ENCODE measurements at regions not wholly inside any gene's neighbourhood (a gene's known extent, or its start where the extent isn't known, plus 50 kb on each side); places are given as distances from the start of the nearest gene placed in this dataset.

DNA sequence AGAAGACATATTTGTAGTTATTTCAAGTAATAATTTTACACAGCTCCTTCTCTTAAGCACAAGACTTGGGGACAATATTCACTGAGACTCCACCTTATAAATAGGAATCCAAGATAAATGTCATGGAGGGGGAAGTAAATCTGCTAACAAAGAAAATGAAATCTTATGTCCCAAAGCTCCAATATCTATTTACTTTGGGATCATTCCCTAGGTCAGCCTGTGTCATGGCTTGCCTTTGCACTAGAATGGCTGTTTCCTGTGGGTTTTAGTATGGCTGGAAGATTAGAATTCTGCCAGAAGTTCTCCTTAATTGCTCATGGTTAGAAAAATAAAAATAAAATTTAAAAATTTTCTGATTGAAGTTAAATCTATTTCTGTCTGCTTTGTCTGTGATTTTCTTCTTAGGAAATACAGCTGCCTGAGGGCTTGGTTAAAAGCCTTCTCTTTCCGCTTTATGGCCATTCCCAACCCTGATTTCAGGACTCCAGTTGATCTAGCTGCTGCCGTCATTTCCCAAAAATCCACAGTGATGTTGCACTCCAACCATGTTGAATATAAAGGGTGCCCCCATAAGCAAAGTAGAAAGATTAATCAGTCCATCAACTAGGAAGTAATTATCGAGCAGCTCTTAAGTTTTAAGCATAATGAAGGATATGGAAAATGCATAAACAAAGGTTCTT, 326.4 kb upstream of the LYPLAL1 start:
- H3K4me1 ChIP-seq = peaks cover 0 to 10% (median 0%) of the 10 kb centered on the region in 10 experiments; a peak in 6 of 20 replicates
- H3K27me3 ChIP-seq = no peaks in the 10 kb centered on the region
- H3K36me3 ChIP-seq = no peaks in the 10 kb centered on the region
- H3K4me2 ChIP-seq = no peak overlapping the region
- H3K9ac ChIP-seq = no peak overlapping the region
- no peak for TF ChIP-seq Cebpa-rat (IDR thresholded peaks at IDR 0.05)
- H3K9me3 ChIP-seq (replicated peaks in 1 of 11) = peaks cover 0 to 7% (median 0%) of the 10 kb centered on the region in 11 experiments; a peak in 9 of 22 replicates
- no peak overlapping the region for H3K4me3 ChIP-seq
- no peaks in the 10 kb centered on the region for H4K20me1 ChIP-seq
- no peak overlapping the region for H3K27ac ChIP-seq

DNA sequence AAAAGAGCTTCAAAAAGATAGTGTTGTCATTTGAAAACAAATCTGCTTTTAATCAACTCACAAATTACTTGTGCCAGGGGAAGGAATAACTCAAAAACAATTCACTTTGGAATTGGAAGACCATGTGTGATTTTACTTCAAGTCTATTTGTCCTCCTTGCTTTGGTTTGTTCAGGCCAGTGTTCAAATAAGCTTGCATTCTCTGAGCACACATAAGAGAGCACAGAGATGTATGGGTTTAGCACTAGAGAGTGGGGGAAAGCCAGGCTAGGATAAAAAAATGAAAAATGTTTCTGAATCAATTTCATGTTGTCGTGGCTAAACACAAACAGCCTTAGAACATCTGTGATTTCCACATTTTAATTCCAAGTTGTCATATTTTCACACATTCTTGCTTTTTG, 325.7 kb upstream of the LYPLAL1 start:
- no peak overlapping the region for H3K4me3 ChIP-seq
- H3K4me2 ChIP-seq = no peak overlapping the region
- no peaks in the 10 kb centered on the region for H3K9me3 ChIP-seq (replicated peaks in 1 of 11)
- TF ChIP-seq Cebpa-rat (IDR thresholded peaks at IDR 0.05) = no peak
- no peak overlapping the region for H3K9ac ChIP-seq
- H3K36me3 ChIP-seq = no peaks in the 10 kb centered on the region
- no peaks in the 10 kb centered on the region for H3K27me3 ChIP-seq
- H3K4me1 ChIP-seq = peaks cover 0 to 10% (median 0%) of the 10 kb centered on the region in 10 experiments; a peak in 6 of 20 replicates
- H3K27ac ChIP-seq = no peak overlapping the region
- no peaks in the 10 kb centered on the region for H4K20me1 ChIP-seq

DNA sequence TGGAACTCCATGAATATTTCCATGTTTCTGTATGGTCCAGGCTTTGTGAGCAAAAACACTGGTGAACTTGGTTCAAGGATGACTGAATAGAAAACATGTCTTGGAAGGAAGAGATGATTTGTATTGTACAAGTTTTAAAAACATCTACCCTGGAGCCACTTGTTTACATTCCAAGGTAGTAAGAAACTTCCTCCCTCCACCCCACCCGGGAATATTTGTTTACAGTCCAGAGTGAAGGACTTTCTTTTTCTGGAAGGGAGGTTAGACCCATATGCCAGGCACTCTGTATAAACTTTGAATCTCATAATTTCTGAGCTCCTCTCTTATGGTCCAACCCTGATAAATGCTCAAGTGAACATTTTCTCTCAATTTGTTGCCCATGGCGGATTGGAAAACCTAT, 323.3 kb upstream of the LYPLAL1 start:
- Histone ChIP-seq H3K27me3 (no peaks in the 10 kb centered on the region), H3K9me3 (replicated peaks in 1 of 11) (no peaks in the 10 kb centered on the region), H3K36me3 (no peaks in the 10 kb centered on the region), H3K27ac (no peak overlapping the region), H3K4me1 (peaks cover 0 to 8% (median 0%) of the 10 kb centered on the region in 10 experiments; a peak in 6 of 20 replicates), H3K4me3 (no peak overlapping the region), H3K4me2 (no peak overlapping the region), H4K20me1 (no peaks in the 10 kb centered on the region), H3K9ac (no peak overlapping the region)
- no peak for TF ChIP-seq Cebpa-rat (IDR thresholded peaks at IDR 0.05)

DNA sequence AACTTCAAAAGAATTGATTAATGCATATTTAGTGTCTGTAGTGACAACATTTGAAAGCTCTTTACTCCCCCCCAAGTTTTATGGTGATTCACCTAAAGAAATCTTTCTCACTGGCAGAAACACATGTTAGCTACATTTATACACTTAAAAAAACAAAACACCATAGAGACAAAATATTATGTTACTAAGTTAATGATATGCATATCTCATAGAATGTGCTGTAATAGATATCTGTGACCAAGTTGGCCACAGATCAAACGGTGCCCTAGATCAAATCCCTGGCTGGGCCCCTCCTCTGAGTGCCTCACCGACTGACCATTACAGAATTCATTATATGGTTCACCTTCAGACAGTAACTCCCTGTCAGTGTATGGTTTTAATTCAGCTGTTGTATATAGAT, 322.1 kb upstream of the LYPLAL1 start:
- no peak for TF ChIP-seq Cebpa-rat (IDR thresholded peaks at IDR 0.05)

DNA sequence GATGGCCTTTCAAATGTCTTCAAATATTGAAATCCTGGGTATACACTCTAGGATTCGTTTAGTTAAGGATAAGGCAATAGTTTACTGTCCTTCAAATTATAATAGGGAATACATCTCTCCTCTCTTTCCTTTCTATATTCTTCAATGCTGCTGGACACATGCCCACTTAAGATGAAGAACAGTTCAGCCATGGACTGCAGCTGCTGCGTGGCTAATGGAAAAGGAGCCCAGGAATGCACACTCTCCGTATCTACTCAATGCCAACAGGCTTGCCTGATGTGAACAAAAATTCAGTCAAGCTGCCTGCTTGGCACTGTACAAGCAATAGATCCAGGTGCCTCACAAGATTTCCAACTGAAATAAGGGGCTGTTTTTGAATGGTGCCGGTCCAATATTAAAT, 321.2 kb upstream of the LYPLAL1 start:
- Histone ChIP-seq H3K9me3 (replicated peaks in 1 of 11) (no peaks in the 10 kb centered on the region), H3K4me3 (no peak overlapping the region), H3K27ac (no peak overlapping the region), H4K20me1 (no peaks in the 10 kb centered on the region), H3K4me2 (no peak overlapping the region), H3K27me3 (no peaks in the 10 kb centered on the region), H3K4me1 (no peaks in the 10 kb centered on the region), H3K36me3 (no peaks in the 10 kb centered on the region), H3K9ac (no peak overlapping the region)
- TF ChIP-seq Cebpa-rat (IDR thresholded peaks at IDR 0.05) = no peak

More for the DNA sequence above, 322.1 kb upstream of the LYPLAL1 start:
- Histone ChIP-seq H3K27ac (no peak overlapping the region), H3K27me3 (no peaks in the 10 kb centered on the region), H3K9ac (no peak overlapping the region), H3K9me3 (replicated peaks in 1 of 11) (no peaks in the 10 kb centered on the region), H4K20me1 (no peaks in the 10 kb centered on the region), H3K36me3 (no peaks in the 10 kb centered on the region), H3K4me2 (no peak overlapping the region), H3K4me3 (no peak overlapping the region), H3K4me1 (no peaks in the 10 kb centered on the region)

DNA sequence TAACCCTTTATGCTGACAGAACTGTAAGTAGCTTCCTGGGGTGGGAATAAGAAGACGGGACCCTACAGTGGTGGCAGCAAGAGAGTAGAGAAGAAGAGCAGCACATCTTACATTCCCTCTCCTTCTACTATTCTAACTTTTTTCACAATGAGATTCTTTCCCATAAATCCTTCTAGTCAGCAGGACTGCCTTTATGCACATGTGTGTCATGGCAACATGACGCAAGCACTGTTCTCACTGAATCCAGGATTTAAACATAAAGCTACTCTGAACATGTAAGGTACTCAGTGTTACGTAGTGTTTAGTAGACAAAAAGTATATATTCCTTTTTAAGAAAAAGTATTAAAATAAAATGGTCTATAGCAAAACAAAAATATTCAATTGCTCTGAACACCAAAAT, 309.7 kb upstream of the LYPLAL1 start:
- peak overlapping the region in 1 of 11 experiments; percentile 12; a peak in 1 of 22 replicates for H3K27ac ChIP-seq

DNA sequence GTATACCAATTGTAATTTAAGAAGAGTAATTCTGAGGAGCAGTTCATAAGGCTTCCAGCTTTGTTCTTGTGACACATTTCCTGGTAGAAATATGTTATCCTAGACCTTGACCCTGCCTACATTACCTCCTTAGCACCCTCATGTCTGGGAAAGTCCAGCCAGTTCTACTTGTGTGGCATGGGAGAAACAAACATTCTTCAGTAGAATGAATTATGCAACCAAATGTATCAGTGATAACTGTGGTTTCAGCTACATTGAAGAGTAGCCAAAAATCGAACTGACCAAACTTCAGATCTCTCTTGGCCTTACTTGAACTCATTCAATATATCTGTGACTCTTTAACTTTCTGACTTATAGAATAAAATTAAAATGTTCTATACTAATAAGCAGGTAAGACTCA, 308.1 kb upstream of the LYPLAL1 start:
- H3K27me3 ChIP-seq = no peaks in the 10 kb centered on the region
- H3K4me2 ChIP-seq = no peak overlapping the region
- TF ChIP-seq Cebpa-rat (IDR thresholded peaks at IDR 0.05) = no peak
- peaks cover 0 to 12% (median 10%) of the 10 kb centered on the region in 10 experiments; a peak in 14 of 20 replicates for H3K4me1 ChIP-seq
- no peak overlapping the region for H3K27ac ChIP-seq
- H3K9ac ChIP-seq = no peak overlapping the region
- no peak overlapping the region for H3K4me3 ChIP-seq
- no peaks in the 10 kb centered on the region for H4K20me1 ChIP-seq
- no peaks in the 10 kb centered on the region for H3K9me3 ChIP-seq (replicated peaks in 1 of 11)
- H3K36me3 ChIP-seq = no peaks in the 10 kb centered on the region

More for the DNA sequence above, 309.7 kb upstream of the LYPLAL1 start:
- Histone ChIP-seq H3K27me3 (no peaks in the 10 kb centered on the region), H3K9ac (no peak overlapping the region), H4K20me1 (no peaks in the 10 kb centered on the region), H3K4me3 (no peak overlapping the region), H3K4me2 (no peak overlapping the region), H3K4me1 (peaks cover 0 to 12% (median 10%) of the 10 kb centered on the region in 10 experiments; a peak in 14 of 20 replicates), H3K36me3 (no peaks in the 10 kb centered on the region), H3K9me3 (replicated peaks in 1 of 11) (no peaks in the 10 kb centered on the region)
- TF ChIP-seq Cebpa-rat (IDR thresholded peaks at IDR 0.05) = no peak

DNA sequence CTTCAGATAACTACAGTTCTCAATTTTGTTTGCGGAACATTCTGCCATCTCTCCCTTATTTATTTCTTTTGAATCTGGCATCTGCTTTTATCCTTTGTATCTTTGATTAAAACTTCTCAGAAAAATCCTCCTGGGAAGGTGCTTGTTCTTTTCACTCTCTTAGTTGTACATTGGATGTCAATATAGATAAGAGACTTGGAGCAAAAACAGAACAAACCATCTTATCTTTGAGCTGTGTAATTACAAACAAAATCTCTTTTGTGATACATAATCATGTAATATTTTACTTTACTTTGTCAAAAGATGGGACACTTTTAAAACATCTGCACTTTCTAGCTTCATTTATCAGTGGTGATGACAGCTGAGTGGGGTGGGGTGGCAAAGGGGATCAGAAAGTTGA, 307.2 kb upstream of the LYPLAL1 start:
- Histone ChIP-seq H3K36me3 (no peaks in the 10 kb centered on the region), H3K4me2 (no peak overlapping the region), H3K9me3 (replicated peaks in 1 of 11) (no peaks in the 10 kb centered on the region), H3K27ac (no peak overlapping the region), H3K27me3 (no peaks in the 10 kb centered on the region), H3K4me3 (no peak overlapping the region), H3K9ac (no peak overlapping the region), H3K4me1 (peaks cover 0 to 12% (median 10%) of the 10 kb centered on the region in 10 experiments; a peak in 14 of 20 replicates), H4K20me1 (no peaks in the 10 kb centered on the region)
- TF ChIP-seq Cebpa-rat (IDR thresholded peaks at IDR 0.05) = no peak

DNA sequence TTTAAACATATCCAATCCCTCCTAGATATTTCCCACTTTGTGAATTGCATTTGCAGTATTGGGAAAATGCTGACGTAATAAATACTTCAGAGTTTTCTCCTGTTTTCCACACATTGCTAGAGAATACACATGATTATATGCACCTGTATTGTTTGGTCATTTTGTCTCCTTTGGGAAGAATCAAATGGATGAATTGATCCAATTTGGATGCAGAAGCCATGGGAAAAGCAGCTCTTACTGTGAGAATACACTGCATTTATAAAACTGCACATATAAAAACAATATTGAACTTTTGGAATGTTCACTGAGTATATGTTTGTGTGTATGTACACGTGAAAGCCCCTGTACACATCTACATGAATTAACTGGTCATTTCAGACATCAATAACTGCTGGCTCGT, 306.6 kb upstream of the LYPLAL1 start:
- H3K9ac ChIP-seq = no peak overlapping the region
- H3K4me3 ChIP-seq = no peak overlapping the region
- H3K9me3 ChIP-seq (replicated peaks in 1 of 11) = no peaks in the 10 kb centered on the region
- H4K20me1 ChIP-seq = no peaks in the 10 kb centered on the region
- H3K27me3 ChIP-seq = no peaks in the 10 kb centered on the region
- no peak overlapping the region for H3K4me2 ChIP-seq
- peaks cover 0 to 13% (median 12%) of the 10 kb centered on the region in 10 experiments; a peak in 16 of 20 replicates for H3K4me1 ChIP-seq
- H3K27ac ChIP-seq = no peak overlapping the region
- TF ChIP-seq Cebpa-rat (IDR thresholded peaks at IDR 0.05) = no peak
- no peaks in the 10 kb centered on the region for H3K36me3 ChIP-seq

Measured in BLaER1 treated with 17β-estradiol and CSF1 and Interleukin-3, amounts not matched to agents 10 nM and 100 nM (cell line).